Activated naive CD4-positive, alpha-beta T cell treated with anti-CD3 and anti-CD28 coated beads, Interleukin-2, amount 50 U/mL, for 24 hours (primary cell): ENCODE measurements at regions not wholly inside any gene's neighbourhood (a gene's known extent, or its start where the extent isn't known, plus 50 kb on each side); places are given as distances from the start of the nearest gene placed in this dataset.
"Not testable (repeated sequence)": the region's sequence is repeated elsewhere in the genome, so short reads cannot be mapped to it uniquely, and the experiment has no call there.

Experiments used
- H3K27ac Mint-ChIP-seq: one replicate; pipeline ENCODE4 v1.8.0; 2021; ENCODE audit warnings: mild to moderate bottlenecking, mixed read lengths
- H3K27me3 Mint-ChIP-seq: one replicate; pipeline ENCODE4 v1.8.0; 2021; ENCODE audit warnings: mixed read lengths
- H3K36me3 Mint-ChIP-seq: one replicate; pipeline ENCODE4 v1.8.0; 2021; ENCODE audit warnings: mixed read lengths
- H3K4me1 Mint-ChIP-seq: one replicate; pipeline ENCODE4 v1.8.0; 2021; ENCODE audit warnings: mixed read lengths
- H3K4me3 Mint-ChIP-seq: one replicate; pipeline ENCODE4 v1.8.0; 2021; ENCODE audit warnings: mild to moderate bottlenecking, mixed read lengths
- H3K9me3 Mint-ChIP-seq: one replicate; pipeline ENCODE4 v1.8.0; 2021; ENCODE audit warnings: mixed read lengths

DNA sequence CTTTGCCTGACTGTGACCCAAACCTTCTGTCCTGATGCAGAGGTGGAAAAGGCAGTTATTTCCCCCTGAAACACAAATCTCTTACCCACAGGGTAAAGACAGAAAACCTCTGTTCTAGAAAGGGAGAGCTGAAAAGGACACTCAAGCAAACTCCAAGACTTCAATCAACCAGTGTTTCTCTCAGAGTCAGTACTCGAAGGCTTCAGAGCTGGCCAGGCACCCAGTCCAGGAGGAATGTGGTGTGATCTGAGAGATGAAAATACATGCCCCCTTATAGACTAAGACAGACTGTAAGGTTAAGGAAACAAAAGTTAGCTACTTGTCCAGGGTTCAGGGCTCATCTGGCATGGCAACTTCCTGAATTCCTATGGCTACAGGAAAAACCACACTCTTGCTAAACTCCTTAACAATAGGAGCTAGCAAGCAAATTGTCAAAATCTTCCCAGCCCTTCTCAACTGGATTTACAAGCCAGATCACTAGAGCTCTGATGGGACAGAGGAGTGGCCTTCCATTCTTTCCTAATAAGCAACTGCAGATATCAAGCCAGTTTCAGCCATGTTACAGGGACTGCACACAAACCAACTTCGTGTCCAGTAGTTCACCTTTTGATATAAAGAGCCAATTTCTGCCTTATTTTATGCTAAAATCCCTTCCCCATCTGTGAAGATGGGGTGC lies 110.9 kb downstream of the PPIAL4G start:
- H3K36me3 Mint-ChIP-seq, H3K27me3 Mint-ChIP-seq, H3K9me3 Mint-ChIP-seq: not testable (repeated sequence)
- Mint-ChIP-seq H3K27ac (peak overlapping the region; percentile 100), H3K4me3 (peak overlapping the region; percentile 88), H3K4me1 (peaks cover 61% of the 10 kb centered on the region)

DNA sequence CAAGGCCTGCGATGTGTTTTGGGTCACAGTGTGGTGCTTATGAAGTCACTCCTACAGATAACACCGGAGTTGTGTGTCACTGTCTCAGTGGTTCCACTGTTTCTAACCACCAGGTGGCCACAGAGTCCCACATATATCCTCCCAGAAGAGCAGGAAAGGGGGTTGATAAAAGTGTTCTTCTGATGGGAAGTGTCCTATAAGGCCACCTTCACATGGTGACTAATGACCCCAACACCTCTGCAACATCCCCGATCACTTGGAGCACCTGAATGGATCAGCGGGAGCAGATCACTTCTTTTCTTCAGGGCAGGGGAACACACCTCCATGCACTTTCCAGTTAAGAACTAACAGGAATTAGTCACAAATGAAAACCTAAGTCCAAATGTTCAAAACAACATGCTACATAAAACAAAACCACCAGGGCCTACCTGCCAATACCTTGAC lies 111.5 kb downstream of the PPIAL4G start:
- Mint-ChIP-seq H3K27ac (peak overlapping the region; percentile 100), H3K4me1 (peaks cover 61% of the 10 kb centered on the region), H3K4me3 (peak overlapping the region; percentile 54)
- H3K36me3 Mint-ChIP-seq, H3K9me3 Mint-ChIP-seq, H3K27me3 Mint-ChIP-seq: not testable (repeated sequence)

DNA sequence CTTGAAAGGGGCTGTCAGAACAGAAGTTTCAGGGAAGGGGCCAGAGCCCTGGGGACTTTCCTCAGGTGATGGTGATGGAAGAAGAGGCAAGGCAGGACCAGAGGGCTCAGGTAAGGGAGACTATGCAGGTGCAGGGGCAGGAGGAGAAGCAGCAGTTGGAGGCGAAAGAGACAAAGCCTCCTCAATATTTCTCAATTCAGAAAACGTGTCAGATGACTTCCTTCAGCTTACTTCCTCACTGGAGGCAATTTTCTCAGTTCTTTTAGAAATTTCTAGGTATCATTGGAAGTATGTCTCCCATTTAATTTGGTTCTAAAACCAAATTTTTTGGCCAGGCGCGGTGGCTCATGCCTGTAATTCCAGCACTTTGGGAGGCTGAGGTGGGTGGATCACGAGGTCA lies 112.4 kb downstream of the PPIAL4G start:
- Mint-ChIP-seq H3K4me1 (peaks cover 55% of the 10 kb centered on the region), H3K4me3 (peak overlapping the region; percentile 20), H3K27ac (peak overlapping the region; percentile 95)
- not testable (repeated sequence) for H3K9me3 Mint-ChIP-seq, H3K27me3 Mint-ChIP-seq, H3K36me3 Mint-ChIP-seq

DNA sequence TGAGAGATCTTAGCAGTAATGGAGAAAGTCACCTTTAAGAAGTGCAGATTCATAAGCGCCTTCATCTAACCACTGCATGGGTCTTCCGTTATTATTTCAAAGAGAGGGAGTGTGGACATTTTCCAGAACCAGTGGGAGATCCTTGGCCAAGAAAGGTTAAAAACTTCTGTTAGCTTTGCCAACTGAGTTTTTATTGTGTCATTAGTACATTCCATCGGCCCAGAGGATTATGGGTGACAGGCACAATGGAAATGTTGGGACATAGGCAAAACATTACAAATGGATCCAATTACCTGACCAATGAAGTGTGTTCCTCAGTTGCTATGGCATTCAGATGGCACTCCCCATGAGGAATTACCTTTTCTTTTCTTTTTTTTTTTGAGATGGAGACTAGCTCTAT lies 115.5 kb downstream of the PPIAL4G start:
- H3K9me3 Mint-ChIP-seq = no peaks in the 10 kb centered on the region
- H3K4me1 Mint-ChIP-seq = peaks cover 60% of the 10 kb centered on the region
- no peak overlapping the region for H3K4me3 Mint-ChIP-seq
- no peaks in the 10 kb centered on the region for H3K27me3 Mint-ChIP-seq
- no peak overlapping the region for H3K27ac Mint-ChIP-seq
- H3K36me3 Mint-ChIP-seq = no peaks in the 10 kb centered on the region

DNA sequence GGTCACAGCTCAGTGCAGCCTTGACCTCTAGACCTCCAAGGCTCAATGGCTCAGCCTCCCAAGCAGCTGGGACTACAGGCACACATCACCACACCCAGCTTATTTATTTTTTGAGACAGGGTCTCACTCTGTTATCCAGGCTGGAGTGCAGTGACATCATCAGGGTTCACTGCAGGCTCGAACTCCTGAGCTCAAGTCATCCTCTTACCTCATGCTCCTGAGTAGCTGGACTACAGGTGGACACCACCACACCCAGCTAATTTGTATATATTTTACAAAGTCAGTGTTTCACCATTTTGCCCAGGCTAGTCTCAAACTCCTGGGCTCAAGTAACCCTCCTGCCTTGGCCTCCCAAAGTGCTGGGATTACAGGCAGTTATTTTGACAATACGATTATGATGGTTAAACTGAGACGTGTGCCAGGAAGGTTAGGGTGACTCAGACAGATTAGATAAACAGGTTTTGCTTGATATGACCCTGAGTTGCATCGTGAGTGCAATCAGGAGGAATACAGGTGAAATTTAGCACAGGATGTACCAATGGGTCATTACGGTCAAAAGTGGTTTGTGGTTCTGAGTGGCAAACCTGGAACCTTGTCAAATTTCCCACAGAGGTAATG lies 116.9 kb downstream of the PPIAL4G start:
- H3K27ac Mint-ChIP-seq, H3K4me3 Mint-ChIP-seq, H3K36me3 Mint-ChIP-seq, H3K9me3 Mint-ChIP-seq, H3K27me3 Mint-ChIP-seq: not testable (repeated sequence)
- H3K4me1 Mint-ChIP-seq = peaks cover 59% of the 10 kb centered on the region

DNA sequence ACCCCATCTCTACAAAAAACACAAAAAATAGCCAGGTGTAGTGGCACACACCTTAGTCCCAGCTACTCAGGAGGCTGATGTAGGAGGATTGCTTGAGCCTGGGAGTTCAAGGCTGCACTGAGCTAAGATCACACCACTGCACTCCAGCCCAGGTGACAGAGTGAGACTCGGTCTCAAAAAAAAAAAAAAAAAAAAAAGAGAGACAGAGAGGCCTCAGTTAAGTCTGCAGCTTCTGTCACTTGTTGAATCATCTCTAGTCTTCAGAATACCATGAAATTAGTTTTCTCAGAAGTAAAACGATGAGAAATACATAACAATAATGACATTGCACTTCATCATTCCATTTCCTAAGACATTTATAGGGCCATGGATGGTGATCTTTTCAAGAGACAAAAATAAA lies 118.0 kb downstream of the PPIAL4G start:
- not testable (repeated sequence) for H3K9me3 Mint-ChIP-seq, H3K4me3 Mint-ChIP-seq, H3K36me3 Mint-ChIP-seq, H3K27ac Mint-ChIP-seq, H3K27me3 Mint-ChIP-seq
- peaks cover 52% of the 10 kb centered on the region for H3K4me1 Mint-ChIP-seq

DNA sequence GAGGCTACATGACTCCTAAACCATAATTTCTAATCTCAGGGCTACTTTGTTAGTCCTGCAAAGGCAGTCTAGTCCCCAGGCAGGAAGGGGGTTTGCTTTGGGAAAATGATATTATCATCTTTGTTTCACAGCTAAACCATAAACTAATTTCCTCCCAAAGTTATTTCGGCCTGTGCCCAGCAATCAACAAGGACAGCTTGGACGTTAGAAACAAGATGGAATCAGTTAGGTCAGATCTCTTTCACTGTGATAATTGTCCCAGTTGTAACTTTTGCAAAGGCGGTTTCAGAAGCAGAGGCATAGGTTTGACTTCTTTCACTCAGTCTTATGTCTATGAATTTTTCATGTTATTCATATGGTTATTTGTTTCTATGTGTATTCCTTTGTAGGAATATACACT lies 119.1 kb downstream of the PPIAL4G start:
- not testable (repeated sequence) for H3K27ac Mint-ChIP-seq, H3K27me3 Mint-ChIP-seq, H3K9me3 Mint-ChIP-seq, H3K36me3 Mint-ChIP-seq
- peaks cover 45% of the 10 kb centered on the region for H3K4me1 Mint-ChIP-seq
- H3K4me3 Mint-ChIP-seq = peak overlapping the region; percentile 93

DNA sequence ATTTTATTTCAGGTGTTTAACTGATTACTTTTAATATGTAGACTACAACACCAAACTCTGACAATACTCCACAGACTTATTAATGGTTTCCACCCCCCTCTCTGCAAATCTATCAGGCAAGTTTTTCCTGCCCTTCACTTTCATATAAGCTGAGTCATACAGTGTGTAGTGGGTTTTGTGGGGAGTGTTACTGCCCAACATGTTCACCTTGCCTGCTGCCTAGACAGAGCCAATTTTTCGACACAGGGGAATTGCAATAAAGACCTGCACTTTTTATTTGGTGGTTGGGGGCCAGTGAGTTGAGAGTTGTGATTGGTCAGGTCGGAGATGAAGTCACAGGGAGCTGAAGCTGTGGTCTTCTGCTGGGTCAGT lies 119.7 kb downstream of the PPIAL4G start:
- H3K9me3 Mint-ChIP-seq = no peaks in the 10 kb centered on the region
- H3K27me3 Mint-ChIP-seq = no peaks in the 10 kb centered on the region
- H3K4me3 Mint-ChIP-seq = peak overlapping the region; percentile 93
- peak overlapping the region; percentile 73 for H3K27ac Mint-ChIP-seq
- peaks cover 43% of the 10 kb centered on the region for H3K4me1 Mint-ChIP-seq
- no peaks in the 10 kb centered on the region for H3K36me3 Mint-ChIP-seq

DNA sequence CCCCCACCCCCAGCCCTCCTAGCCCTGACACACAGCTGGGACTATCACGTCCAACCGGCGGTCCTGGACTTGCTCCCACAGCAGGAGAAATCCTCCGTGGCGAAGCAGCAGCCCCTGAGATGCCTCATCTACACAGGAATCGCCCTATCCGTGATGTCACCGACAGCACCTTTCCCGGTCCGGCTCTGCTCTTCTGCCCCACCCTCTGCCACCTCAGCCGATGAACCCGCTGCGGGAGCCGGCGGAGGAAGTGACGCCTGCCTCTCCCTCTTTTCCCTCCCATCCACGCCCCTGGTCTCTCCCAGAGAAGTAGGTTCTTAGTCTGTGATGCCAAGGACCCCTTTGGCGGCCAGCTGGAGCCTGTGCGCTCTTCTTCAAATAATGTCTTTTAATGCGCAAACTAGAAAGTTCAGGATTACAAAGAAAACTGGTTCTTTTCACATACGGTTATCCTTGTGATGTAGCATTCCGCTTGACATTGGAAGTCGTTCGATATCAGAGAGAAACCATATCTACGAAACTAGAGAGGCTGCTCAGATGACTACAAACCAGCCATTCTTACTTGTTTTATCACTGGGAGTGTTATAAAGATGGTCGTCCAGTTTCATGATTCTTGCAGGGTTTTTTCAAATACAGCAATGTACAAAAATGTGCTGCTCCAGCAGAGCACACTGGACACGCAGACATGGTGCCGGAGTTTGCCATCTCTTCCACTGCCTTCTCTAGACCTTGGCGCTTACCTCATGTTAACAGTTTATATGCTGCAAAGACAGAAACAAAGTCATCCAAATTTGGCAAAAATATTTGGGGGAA lies 120.3 kb downstream of the PPIAL4G start:
- Mint-ChIP-seq H3K4me1 (peaks cover 43% of the 10 kb centered on the region), H3K36me3 (no peaks in the 10 kb centered on the region), H3K27ac (peak overlapping the region; percentile 91), H3K27me3 (no peaks in the 10 kb centered on the region), H3K9me3 (no peaks in the 10 kb centered on the region), H3K4me3 (peak overlapping the region; percentile 93)

DNA sequence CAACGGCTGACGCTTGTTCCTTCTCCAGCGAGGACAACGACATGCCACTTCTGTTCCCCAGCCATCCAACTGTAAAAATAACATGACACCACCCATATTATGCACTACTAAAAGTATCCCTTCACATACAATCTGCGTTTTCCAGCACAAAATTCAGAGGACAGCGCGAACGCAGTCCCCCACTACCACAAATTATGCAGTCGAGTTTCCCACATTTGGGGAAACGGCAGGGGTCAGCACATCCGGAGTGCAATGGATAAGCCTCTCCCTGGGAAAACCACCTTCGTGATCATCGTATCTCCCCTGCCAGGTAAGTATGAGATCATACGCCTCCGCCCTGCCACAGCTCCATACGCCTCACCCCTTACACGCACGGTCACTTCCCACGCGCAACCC lies 120.9 kb downstream of the PPIAL4G start:
- Mint-ChIP-seq H3K9me3 (no peaks in the 10 kb centered on the region), H3K27me3 (no peaks in the 10 kb centered on the region), H3K27ac (peak overlapping the region; percentile 91), H3K36me3 (no peaks in the 10 kb centered on the region), H3K4me1 (peaks cover 43% of the 10 kb centered on the region), H3K4me3 (peak overlapping the region; percentile 93)

DNA sequence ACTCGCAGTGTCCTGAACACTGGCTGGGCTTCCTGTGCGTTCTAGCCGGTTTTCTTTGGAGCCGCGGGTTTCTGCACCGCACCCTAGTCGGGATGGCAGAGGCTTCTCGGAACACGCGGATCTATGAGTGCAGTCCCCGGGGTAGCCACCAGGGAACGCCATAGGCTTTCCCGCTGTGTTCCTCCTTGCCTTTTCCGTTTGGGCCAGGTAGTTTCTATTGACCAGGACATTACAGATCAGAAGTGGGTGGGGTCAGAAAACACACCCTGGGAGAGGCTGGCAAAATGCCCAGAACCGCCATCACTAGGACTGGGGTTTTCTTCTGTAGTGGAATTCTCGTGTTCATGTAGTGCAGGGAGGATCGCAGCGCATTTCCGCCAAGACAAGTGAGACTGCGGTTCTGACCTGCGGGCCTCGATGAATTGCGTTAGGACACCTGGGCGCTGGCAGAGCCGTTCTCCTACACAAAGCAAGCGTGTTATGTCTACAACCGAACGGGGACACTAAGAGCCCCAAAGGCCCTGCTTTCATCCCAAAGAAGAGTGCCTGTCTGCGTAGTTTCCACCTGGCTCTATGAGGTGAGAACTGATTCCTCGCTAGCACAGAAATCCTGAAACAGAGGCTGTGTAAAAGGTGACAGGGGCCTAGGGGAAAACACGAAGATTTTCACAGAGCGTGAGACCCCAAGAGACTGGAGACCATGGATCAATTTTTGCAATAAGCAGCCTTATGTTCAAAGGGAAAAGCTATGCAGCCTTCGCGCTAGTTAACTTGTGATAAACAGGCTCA lies 121.5 kb downstream of the PPIAL4G start:
- not testable (repeated sequence) for H3K9me3 Mint-ChIP-seq, H3K27me3 Mint-ChIP-seq, H3K36me3 Mint-ChIP-seq
- peak overlapping the region; percentile 93 for H3K4me3 Mint-ChIP-seq
- H3K4me1 Mint-ChIP-seq = peaks cover 43% of the 10 kb centered on the region
- peak overlapping the region; percentile 91 for H3K27ac Mint-ChIP-seq

DNA sequence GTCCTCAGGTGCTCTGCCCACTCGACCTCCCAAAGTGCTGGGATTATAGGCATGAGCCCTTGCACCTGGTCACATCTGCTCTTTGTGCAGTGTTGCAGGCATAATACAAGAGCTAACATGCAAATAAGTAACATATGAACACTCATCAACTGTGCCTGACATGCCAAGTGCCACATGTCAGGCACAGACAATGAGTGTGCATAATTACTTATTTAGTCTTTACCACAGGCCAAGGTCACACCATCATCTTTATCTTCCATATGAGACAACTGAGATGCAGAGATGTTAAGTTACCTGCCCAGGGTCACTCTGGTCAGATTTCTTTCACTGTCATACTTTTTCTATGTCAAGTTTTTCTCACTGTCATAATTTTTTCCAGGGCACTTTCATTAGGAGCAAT lies 126.1 kb downstream of the PPIAL4G start:
- Mint-ChIP-seq H3K9me3 (no peaks in the 10 kb centered on the region), H3K27ac (no peak overlapping the region)

DNA sequence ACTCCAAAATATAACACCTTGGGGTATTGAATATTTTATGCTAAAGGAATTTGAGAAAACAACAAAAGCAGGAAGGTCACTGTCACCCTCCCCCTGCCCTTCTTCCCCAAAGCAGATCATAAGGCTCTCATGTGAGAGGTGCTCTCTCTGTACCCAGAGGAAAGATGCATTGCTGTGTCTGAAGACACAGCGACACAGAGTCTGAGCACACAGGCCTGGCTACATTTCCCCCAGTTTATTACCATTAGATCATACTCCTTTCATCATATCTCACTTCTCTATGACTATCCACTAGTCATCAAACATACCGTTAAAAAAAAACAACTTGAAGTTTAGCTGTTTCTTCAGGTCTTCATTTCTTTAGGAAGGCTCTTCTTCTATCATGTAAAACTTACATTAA lies 127.1 kb downstream of the PPIAL4G start:
- Mint-ChIP-seq H3K36me3 (no peaks in the 10 kb centered on the region), H3K4me1 (peaks cover 13% of the 10 kb centered on the region), H3K27ac (no peak overlapping the region), H3K4me3 (no peak overlapping the region), H3K9me3 (no peaks in the 10 kb centered on the region), H3K27me3 (peaks cover 14% of the 10 kb centered on the region)

More for the DNA sequence above, 126.1 kb downstream of the PPIAL4G start:
- Mint-ChIP-seq H3K4me3 (no peak overlapping the region), H3K4me1 (peaks cover 23% of the 10 kb centered on the region), H3K27me3 (peaks cover 8% of the 10 kb centered on the region), H3K36me3 (no peaks in the 10 kb centered on the region)

DNA sequence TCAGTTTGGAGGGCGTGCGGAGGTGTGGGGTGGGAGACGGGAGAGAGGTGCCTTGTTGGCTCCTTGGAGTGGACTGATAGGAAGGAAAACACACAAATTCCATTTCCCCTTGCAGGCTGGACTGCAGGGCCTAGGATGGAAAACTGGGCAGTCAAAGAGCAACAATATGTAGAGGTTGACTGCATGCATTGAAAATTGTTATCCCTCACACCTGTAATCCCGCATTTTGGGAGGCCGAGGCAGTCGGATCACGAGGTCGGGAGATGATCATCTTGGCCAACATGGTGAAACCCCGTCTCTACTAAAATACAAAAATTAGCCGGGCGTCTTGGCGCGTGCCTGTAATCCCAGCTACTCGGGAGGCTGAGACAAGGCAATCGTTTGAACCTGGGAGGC lies 128.2 kb downstream of the PPIAL4G start:
- Mint-ChIP-seq H3K27me3 (peaks cover 19% of the 10 kb centered on the region), H3K36me3 (no peaks in the 10 kb centered on the region), H3K9me3 (no peaks in the 10 kb centered on the region), H3K27ac (no peak overlapping the region), H3K4me3 (no peak overlapping the region), H3K4me1 (peaks cover 13% of the 10 kb centered on the region)

DNA sequence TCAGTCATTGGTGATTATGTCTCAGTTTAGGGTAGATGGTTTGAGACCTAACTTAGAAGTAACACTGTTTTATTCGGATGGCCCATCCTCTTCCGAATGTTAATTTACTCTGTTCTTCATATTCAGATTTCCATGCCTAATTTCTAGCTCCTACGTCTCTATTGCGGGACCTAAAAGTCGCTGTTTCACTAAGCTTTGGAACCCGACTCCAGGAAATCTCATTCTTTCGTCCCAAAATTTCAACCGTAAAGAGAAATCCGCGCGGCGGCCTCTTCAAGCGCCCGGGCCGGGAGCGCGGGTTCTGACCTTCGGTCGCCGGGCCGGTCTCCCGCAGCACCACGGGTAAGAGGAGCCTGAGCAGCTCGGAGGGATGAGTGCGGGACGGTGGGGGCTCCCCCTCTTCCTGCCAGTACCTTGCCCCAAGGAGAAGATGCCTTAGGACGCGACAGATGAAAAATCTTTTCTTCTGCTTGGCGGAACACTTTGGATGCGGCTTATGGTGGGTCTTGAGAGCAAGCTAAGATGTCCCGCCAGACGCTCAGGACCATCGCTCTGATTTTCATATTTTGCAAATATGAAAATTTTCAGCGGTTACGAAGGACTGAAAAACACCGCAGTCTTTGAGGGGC lies 128.7 kb downstream of the PPIAL4G start:
- Mint-ChIP-seq H3K27ac (no peak overlapping the region), H3K4me1 (peaks cover 13% of the 10 kb centered on the region), H3K4me3 (no peak overlapping the region), H3K36me3 (no peaks in the 10 kb centered on the region), H3K27me3 (peaks cover 22% of the 10 kb centered on the region), H3K9me3 (no peaks in the 10 kb centered on the region)
